Right cardiac atrium (tissue), 5 donors: ENCODE measurements at regions not wholly inside any gene's neighbourhood (a gene's known extent, or its start where the extent isn't known, plus 50 kb on each side); places are given as distances from the start of the nearest gene placed in this dataset.
"Not testable (repeated sequence)": the region's sequence is repeated elsewhere in the genome, so short reads cannot be mapped to it uniquely, and the experiment has no call there.

Experiments
- ATAC-seq, 2 donors: fragments of 200-7000 bp; cut with Tn5 transposase; one replicate each; pipeline versions ENCODE4 v1.8.0 to v1.9.1; 2020; ENCODE audit warnings: moderate library complexity in 2 of 2, mild to moderate bottlenecking in 1 of 2
- DNase-seq, 3 donors: peaks; one replicate each; pipeline ENCODE4 v3.0.0-alpha.2; 2020
- H3K27ac ChIP-seq: one replicate; pipeline ENCODE4 v1.5.1; 2013; ENCODE audit warnings: mild to moderate bottlenecking, low read length, control low read depth, moderate library complexity
- H3K27me3 ChIP-seq: one replicate; pipeline ENCODE4 v1.6.1; 2013; ENCODE audit not compliant: control insufficient read depth, insufficient read depth
- H3K4me1 ChIP-seq: one replicate; pipeline ENCODE4 v1.6.1; 2013; ENCODE audit warnings: low read length; ENCODE audit not compliant: control insufficient read depth, insufficient read depth
- H3K4me3 ChIP-seq: one replicate; pipeline ENCODE4 v1.5.1; 2013; ENCODE audit warnings: low read length, control low read depth
- H3K9me3 ChIP-seq: one replicate; pipeline ENCODE4 v1.6.1; 2013; ENCODE audit warnings: low read length; ENCODE audit not compliant: control insufficient read depth
- WGBS: extraction: QIAGEN DNeasy Blood & Tissue Kit; methylation state at CpG from one replicate; pipeline ENCODE4 v1.1.7; 2013; 5-methylcytosine and 5-hydroxymethylcytosine counted together
- intact Hi-C, 4 donors: fragments of 100-400 bp; cut with DNase I; formaldehyde crosslinking; loops; one replicate each; pipeline versions ENCODE4 v1.11.0 to v1.14.0; 2022 to 2023
- donor health status: healthy with polysubstance abuse.
- donor health status: DM: no; HTN: yes; CAD: no.
- donor health status: DM: no; HTN: no; CAD: no.
- donor health status: DM: no; HTN: yes; CAD: no; lungs with severe emphysema.
- donor health status: DM: yes; HTN: yes; CAD: no.

GRCh38 chr14:105600939-105601359 lies 74.6 kb downstream of the TMEM121 start:
- intact Hi-C loops = no loop called here
- WGBS = 82% methylated on average over 19 of the region's 19 CpGs
- peak in 1 of 3 donors; percentile 36 for DNase-seq

GRCh38 chr14:105601360-105602242 lies 75.2 kb downstream of the TMEM121 start:
- Histone ChIP-seq H3K9me3 (no peaks in the 10 kb centered on the region), H3K4me3 (no peak overlapping the region), H3K4me1 (no peaks in the 10 kb centered on the region), H3K27me3 (no peaks in the 10 kb centered on the region), H3K27ac (no peak overlapping the region)
- WGBS = 87% methylated on average over 20 of the region's 20 CpGs
- ATAC-seq (no peak), DNase-seq (peak in 1 of 3 donors; percentile 44)
- intact Hi-C loops = no loop called here

More at GRCh38 chr14:105600939-105601359, 74.6 kb downstream of the TMEM121 start:
- no peaks in the 10 kb centered on the region for H3K27me3 ChIP-seq
- H3K4me3 ChIP-seq = no peak overlapping the region
- H3K9me3 ChIP-seq = no peaks in the 10 kb centered on the region
- H3K4me1 ChIP-seq = no peaks in the 10 kb centered on the region
- H3K27ac ChIP-seq = no peak overlapping the region
- ATAC-seq = no peak

- intact Hi-C loops = no loop called here
- no peaks in the 10 kb centered on the region for H3K4me1 ChIP-seq
- H3K4me3 ChIP-seq = no peak overlapping the region
- 88% methylated on average over 9 of the region's 9 CpGs for WGBS
- H3K27ac ChIP-seq = no peak overlapping the region
- DNase-seq = peak in 1 of 3 donors; percentile 26
- H3K27me3 ChIP-seq = no peaks in the 10 kb centered on the region
- no peaks in the 10 kb centered on the region for H3K9me3 ChIP-seq
- ATAC-seq = no peak
Observed at GRCh38 chr14:105602243-105602750, 75.9 kb downstream of the TMEM121 start.

GRCh38 chr14:105602799-105603793 lies 76.7 kb downstream of the TMEM121 start:
- Histone ChIP-seq H3K4me3 (no peak overlapping the region), H3K27ac (no peak overlapping the region), H3K27me3 (no peaks in the 10 kb centered on the region), H3K9me3 (no peaks in the 10 kb centered on the region), H3K4me1 (no peaks in the 10 kb centered on the region)
- intact Hi-C loops = no loop called here
- DNase-seq (peak in 1 of 3 donors; percentile 31), ATAC-seq (no peak)
- WGBS = 86% methylated on average over 6 of the region's 6 CpGs

GRCh38 chr14:105604531-105605463 lies 78.4 kb downstream of the TMEM121 start:
- H3K27ac ChIP-seq, H3K4me3 ChIP-seq, ATAC-seq, intact Hi-C loops, H3K4me1 ChIP-seq, H3K27me3 ChIP-seq, H3K9me3 ChIP-seq: not testable (repeated sequence)
- 85% methylated on average over 29 of the region's 32 CpGs for WGBS
- DNase-seq = peak in 1 of 3 donors; percentile 28

GRCh38 chr14:105605464-105606304 lies 79.3 kb downstream of the TMEM121 start:
- no peak overlapping the region for H3K4me3 ChIP-seq
- intact Hi-C loops = no loop called here
- peak in 1 of 3 donors; percentile 27 for DNase-seq
- no peaks in the 10 kb centered on the region for H3K9me3 ChIP-seq
- H3K4me1 ChIP-seq = no peaks in the 10 kb centered on the region
- no peak for ATAC-seq
- no peak overlapping the region for H3K27ac ChIP-seq
- H3K27me3 ChIP-seq = no peaks in the 10 kb centered on the region
- WGBS = 84% methylated on average over 24 of the region's 24 CpGs

- WGBS = 75% methylated on average over 13 of the region's 15 CpGs
- intact Hi-C loops, H3K4me1 ChIP-seq, H3K27me3 ChIP-seq, H3K4me3 ChIP-seq, H3K9me3 ChIP-seq, H3K27ac ChIP-seq, ATAC-seq: not testable (repeated sequence)
- DNase-seq = peak in 1 of 3 donors; percentile 23
Observed at GRCh38 chr14:105606305-105606975, 80.1 kb downstream of the TMEM121 start.

- 75% methylated on average over 13 of the region's 16 CpGs for WGBS
- intact Hi-C loops, H3K4me3 ChIP-seq, H3K4me1 ChIP-seq, H3K27ac ChIP-seq, H3K9me3 ChIP-seq, ATAC-seq, H3K27me3 ChIP-seq: not testable (repeated sequence)
- peak in 1 of 3 donors; percentile 37 for DNase-seq
Observed at GRCh38 chr14:105607025-105607424, 80.6 kb downstream of the TMEM121 start.

- H3K27ac ChIP-seq, H3K27me3 ChIP-seq, H3K9me3 ChIP-seq, ATAC-seq, DNase-seq, H3K4me3 ChIP-seq, H3K4me1 ChIP-seq: not testable (repeated sequence)
- intact Hi-C loops = loop anchor here in 2 of 4 donors (5.0 to 10.0 kb wide), 2 partner anchors 147 to 150 kb away; no protein-coding TSS in a partner anchor
- WGBS = 79% methylated on average over 2 of the region's 4 CpGs
Observed at GRCh38 chr14:105614987-105615386, 88.6 kb downstream of the TMEM121 start.
